ENCODE measurements at regions not wholly inside any gene's neighbourhood (a gene's known extent, or its start where the extent isn't known, plus 50 kb on each side); places are given as distances from the start of the nearest gene placed in this dataset.

- TF ChIP-seq POLR2A (IDR thresholded peaks at IDR 0.05) (no peak), CTCF (IDR thresholded peaks at IDR 0.05) (no peak)
- Histone ChIP-seq H3K9me3 (no peaks in the 10 kb centered on the region), H3K36me3 (no peaks in the 10 kb centered on the region), H3K4me1 (no peaks in the 10 kb centered on the region), H3K4me3 (replicated peaks in 1 of 3) (no peak overlapping the region), H3K27me3 (no peaks in the 10 kb centered on the region), H3K27ac (no peak overlapping the region)
- no peak for DNase-seq
- intact Hi-C loops (cut with DNase I) = no loop called here
- 97 to 98% methylated on average over 2 of the region's 2 CpGs for WGBS, 2 donors
Observed at GRCh38 chr2:145689277-145689676, 1169.4 kb upstream of the ZEB2 start.

GRCh38 chr2:145688156-145688555 is 1168.2 kb upstream of the ZEB2 start:
- intact Hi-C loops (cut with DNase I) = no loop called here

GRCh38 chr2:145687442-145688134 is 1167.7 kb upstream of the ZEB2 start:
- intact Hi-C loops (cut with DNase I) = no loop called here
- Histone ChIP-seq H3K9me3 (no peaks in the 10 kb centered on the region), H3K4me1 (no peaks in the 10 kb centered on the region), H3K27ac (no peak overlapping the region), H3K36me3 (no peaks in the 10 kb centered on the region), H3K4me3 (replicated peaks in 1 of 3) (no peak overlapping the region), H3K27me3 (no peaks in the 10 kb centered on the region)
- WGBS, 2 donors = 34 to 43% methylated on average over 4 of the region's 4 CpGs
- DNase-seq = no peak
- no peak for TF ChIP-seq CTCF (IDR thresholded peaks at IDR 0.05)

More at GRCh38 chr2:145688156-145688555, 1168.2 kb upstream of the ZEB2 start:
- no peak for DNase-seq
- H3K27me3 ChIP-seq = no peaks in the 10 kb centered on the region
- no peak overlapping the region for H3K4me3 ChIP-seq (replicated peaks in 1 of 3)
- no peak for TF ChIP-seq POLR2A (IDR thresholded peaks at IDR 0.05)
- no peak for TF ChIP-seq CTCF (IDR thresholded peaks at IDR 0.05)
- no peak overlapping the region for H3K27ac ChIP-seq
- no peaks in the 10 kb centered on the region for H3K4me1 ChIP-seq
- whole genome bisulfite sequencing, 2 donors = 82 to 87% methylated on average over 3 of the region's 3 CpGs
- H3K9me3 ChIP-seq = no peaks in the 10 kb centered on the region
- no peaks in the 10 kb centered on the region for H3K36me3 ChIP-seq

- H3K27ac ChIP-seq = no peak overlapping the region
- no peaks in the 10 kb centered on the region for H3K9me3 ChIP-seq
- 88 to 92% methylated on average over 4 of the region's 4 CpGs for WGBS, 2 donors
- no peaks in the 10 kb centered on the region for H3K4me1 ChIP-seq
- intact Hi-C loops (cut with DNase I) = no loop called here
- H3K27me3 ChIP-seq = no peaks in the 10 kb centered on the region
- no peak for TF ChIP-seq CTCF (IDR thresholded peaks at IDR 0.05)
- TF ChIP-seq POLR2A (IDR thresholded peaks at IDR 0.05) = no peak
- H3K36me3 ChIP-seq = no peaks in the 10 kb centered on the region
- no peak overlapping the region for H3K4me3 ChIP-seq (replicated peaks in 1 of 3)
- no peak for DNase-seq
Observed at GRCh38 chr2:145685383-145686050, 1165.6 kb upstream of the ZEB2 start.

- TF ChIP-seq CTCF (IDR thresholded peaks at IDR 0.05) = no peak
- TF ChIP-seq POLR2A (IDR thresholded peaks at IDR 0.05) = no peak
- H3K27me3 ChIP-seq = no peaks in the 10 kb centered on the region
- intact Hi-C loops (cut with DNase I) = no loop called here
- no peaks in the 10 kb centered on the region for H3K36me3 ChIP-seq
- no peak for DNase-seq
- H3K27ac ChIP-seq = no peak overlapping the region
- no peaks in the 10 kb centered on the region for H3K9me3 ChIP-seq
- H3K4me1 ChIP-seq = no peaks in the 10 kb centered on the region
- no peak overlapping the region for H3K4me3 ChIP-seq (replicated peaks in 1 of 3)
Observed at GRCh38 chr2:145682546-145683157, 1162.7 kb upstream of the ZEB2 start.
